ENCODE measurements at regions not wholly inside any gene's neighbourhood (a gene's known extent, or its start where the extent isn't known, plus 50 kb on each side); places are given as distances from the start of the nearest gene placed in this dataset.

GRCh38 chr6:14903176-14904038 lies 342.5 kb upstream of the JARID2 start:
- H3K4me1 Mint-ChIP-seq (ENCODE audit: unreplicated experiment) = no peaks in the 10 kb centered on the region
- H3K27ac Mint-ChIP-seq (ENCODE audit: unreplicated experiment) = no peak overlapping the region
- DNase-seq (ENCODE audit: extremely low spot score, unreplicated experiment) = no peak
- peaks cover 2% of the 10 kb centered on the region for H3K36me3 Mint-ChIP-seq (ENCODE audit: unreplicated experiment)
- H3K4me3 Mint-ChIP-seq (ENCODE audit: unreplicated experiment) = no peak overlapping the region
- no peak for TF ChIP-seq CTCF (IDR thresholded peaks at IDR 0.05)
- H3K27me3 Mint-ChIP-seq (ENCODE audit: unreplicated experiment) = peaks cover 7% of the 10 kb centered on the region
- H3K9me3 Mint-ChIP-seq (ENCODE audit: unreplicated experiment) = peaks cover 11% of the 10 kb centered on the region

- DNase-seq (ENCODE audit: extremely low spot score, unreplicated experiment) = no peak
- Mint-ChIP-seq H3K27me3 (ENCODE audit: unreplicated experiment) (peaks cover 3% of the 10 kb centered on the region), H3K4me3 (ENCODE audit: unreplicated experiment) (no peak overlapping the region), H3K27ac (ENCODE audit: unreplicated experiment) (no peak overlapping the region), H3K36me3 (ENCODE audit: unreplicated experiment) (no peaks in the 10 kb centered on the region), H3K4me1 (ENCODE audit: unreplicated experiment) (no peaks in the 10 kb centered on the region), H3K9me3 (ENCODE audit: unreplicated experiment) (peaks cover 3% of the 10 kb centered on the region)
- no peak for TF ChIP-seq CTCF (IDR thresholded peaks at IDR 0.05)
Measured at GRCh38 chr6:14905201-14905600, 340.7 kb upstream of the JARID2 start.

- no peak for DNase-seq (ENCODE audit: extremely low spot score, unreplicated experiment)
- Mint-ChIP-seq H3K36me3 (ENCODE audit: unreplicated experiment) (no peaks in the 10 kb centered on the region), H3K4me1 (ENCODE audit: unreplicated experiment) (no peaks in the 10 kb centered on the region), H3K27me3 (ENCODE audit: unreplicated experiment) (no peaks in the 10 kb centered on the region), H3K9me3 (ENCODE audit: unreplicated experiment) (no peaks in the 10 kb centered on the region), H3K27ac (ENCODE audit: unreplicated experiment) (no peak overlapping the region), H3K4me3 (ENCODE audit: unreplicated experiment) (no peak overlapping the region)
- TF ChIP-seq CTCF (IDR thresholded peaks at IDR 0.05) = no peak
Measured at GRCh38 chr6:14906621-14907020, 339.2 kb upstream of the JARID2 start.

- peaks cover 3% of the 10 kb centered on the region for H3K4me1 Mint-ChIP-seq (ENCODE audit: unreplicated experiment)
- no peak for TF ChIP-seq CTCF (IDR thresholded peaks at IDR 0.05)
- peaks cover 11% of the 10 kb centered on the region for H3K27me3 Mint-ChIP-seq (ENCODE audit: unreplicated experiment)
- H3K36me3 Mint-ChIP-seq (ENCODE audit: unreplicated experiment) = no peaks in the 10 kb centered on the region
- no peak overlapping the region for H3K27ac Mint-ChIP-seq (ENCODE audit: unreplicated experiment)
- no peak for DNase-seq (ENCODE audit: extremely low spot score, unreplicated experiment)
- H3K9me3 Mint-ChIP-seq (ENCODE audit: unreplicated experiment) = no peaks in the 10 kb centered on the region
- H3K4me3 Mint-ChIP-seq (ENCODE audit: unreplicated experiment) = no peak overlapping the region
Measured at GRCh38 chr6:14910692-14911547, 334.9 kb upstream of the JARID2 start.

- H3K9me3 Mint-ChIP-seq (ENCODE audit: unreplicated experiment) = no peaks in the 10 kb centered on the region
- no peak overlapping the region for H3K27ac Mint-ChIP-seq (ENCODE audit: unreplicated experiment)
- no peak for TF ChIP-seq CTCF (IDR thresholded peaks at IDR 0.05)
- H3K4me1 Mint-ChIP-seq (ENCODE audit: unreplicated experiment) = peaks cover 7% of the 10 kb centered on the region
- no peaks in the 10 kb centered on the region for H3K36me3 Mint-ChIP-seq (ENCODE audit: unreplicated experiment)
- H3K4me3 Mint-ChIP-seq (ENCODE audit: unreplicated experiment) = no peak overlapping the region
- no peak for DNase-seq (ENCODE audit: extremely low spot score, unreplicated experiment)
- H3K27me3 Mint-ChIP-seq (ENCODE audit: unreplicated experiment) = peaks cover 11% of the 10 kb centered on the region
Measured at GRCh38 chr6:14912226-14912625, 333.6 kb upstream of the JARID2 start.

Data from osteocyte (in vitro differentiated cells).